Calu3 (cell line): ENCODE measurements at regions not wholly inside any gene's neighbourhood (a gene's known extent, or its start where the extent isn't known, plus 50 kb on each side); places are given as distances from the start of the nearest gene placed in this dataset.

Experiments used
- BruUV-seq: library from RNA; stranded (reverse); fragments of 400-500 nt; replicated peaks from 2 replicates; lab custom pipeline; 2021; lab: Mats Ljungman, UMichigan
- CTCF ChIA-PET: fragments of 300-600 bp; sonication (Branson Sonifier 250); formaldehyde crosslinking; loops from one replicate; lab custom pipeline; 2022; ENCODE audit warnings: antibody characterized with exemption; lab: Charles Lee
- DNase-seq: peaks from one replicate; pipeline ENCODE4 v3.0.0; 2022
- H3K27ac Mint-ChIP-seq: one replicate; pipeline ENCODE4 v1.8.0; 2022; ENCODE audit warnings: mixed read lengths; ENCODE audit not compliant: unreplicated experiment
- H3K27me3 Mint-ChIP-seq: one replicate; pipeline ENCODE4 v1.8.0; 2022; ENCODE audit warnings: mixed read lengths; ENCODE audit not compliant: unreplicated experiment
- H3K36me3 Mint-ChIP-seq: one replicate; pipeline ENCODE4 v1.8.0; 2022; ENCODE audit warnings: mild to moderate bottlenecking, moderate library complexity, mixed read lengths; ENCODE audit not compliant: insufficient read depth, unreplicated experiment
- H3K4me1 Mint-ChIP-seq: one replicate; pipeline ENCODE4 v1.8.0; 2022; ENCODE audit warnings: mild to moderate bottlenecking, low read depth, mixed read lengths; ENCODE audit not compliant: unreplicated experiment
- H3K4me3 Mint-ChIP-seq: one replicate; pipeline ENCODE4 v1.8.0; 2022; ENCODE audit warnings: mild to moderate bottlenecking, low read depth, moderate library complexity, mixed read lengths; ENCODE audit not compliant: unreplicated experiment
- H3K9me3 Mint-ChIP-seq: one replicate; pipeline ENCODE4 v1.8.0; 2022; ENCODE audit warnings: low read depth, mixed read lengths; ENCODE audit not compliant: unreplicated experiment
- CTCF ChIP-seq: fragments of 200-600 bp; IDR thresholded peaks from one replicate; pipeline ENCODE4 v1.8.0; 2022; ENCODE audit warnings: antibody characterized with exemption; ENCODE audit not compliant: unreplicated experiment
- intact Hi-C: fragments of 100-400 bp; cut with micrococcal nuclease; formaldehyde crosslinking; loops from one replicate; pipeline ENCODE4 v1.10.0; 2022; ENCODE audit not compliant: unreplicated experiment

GRCh38 chr1:58310469-58310868 is 236.1 kb downstream of the OMA1 start:
- Mint-ChIP-seq H3K4me1 (no peaks in the 10 kb centered on the region), H3K9me3 (no peaks in the 10 kb centered on the region), H3K27me3 (peaks cover 34% of the 10 kb centered on the region), H3K27ac (no peak overlapping the region), H3K4me3 (no peak overlapping the region), H3K36me3 (no peaks in the 10 kb centered on the region)
- no peak for TF ChIP-seq CTCF
- no TSS peak for BruUV-seq
- CTCF ChIA-PET = no interaction called here
- intact Hi-C loops = no loop called here
- no peak for DNase-seq

- Mint-ChIP-seq H3K27ac (no peak overlapping the region), H3K4me1 (no peaks in the 10 kb centered on the region), H3K36me3 (no peaks in the 10 kb centered on the region), H3K9me3 (no peaks in the 10 kb centered on the region), H3K4me3 (no peak overlapping the region), H3K27me3 (peaks cover 44% of the 10 kb centered on the region)
- CTCF ChIA-PET = no interaction called here
- TF ChIP-seq CTCF = no peak
- no peak for DNase-seq
- intact Hi-C loops = no loop called here
- no TSS peak for BruUV-seq
Measured at GRCh38 chr1:58308206-58308605, 238.3 kb downstream of the OMA1 start.

GRCh38 chr1:58307431-58307830 is 239.1 kb downstream of the OMA1 start:
- Mint-ChIP-seq H3K4me1 (no peaks in the 10 kb centered on the region), H3K36me3 (no peaks in the 10 kb centered on the region), H3K4me3 (no peak overlapping the region), H3K9me3 (no peaks in the 10 kb centered on the region), H3K27me3 (peaks cover 52% of the 10 kb centered on the region), H3K27ac (no peak overlapping the region)
- no peak for TF ChIP-seq CTCF
- intact Hi-C loops = no loop called here
- CTCF ChIA-PET = no interaction called here
- DNase-seq = no peak
- BruUV-seq = no TSS peak

GRCh38 chr1:58305622-58306021 is 240.9 kb downstream of the OMA1 start:
- CTCF ChIA-PET = no interaction called here
- Mint-ChIP-seq H3K4me3 (no peak overlapping the region), H3K4me1 (no peaks in the 10 kb centered on the region), H3K27me3 (peaks cover 53% of the 10 kb centered on the region), H3K27ac (no peak overlapping the region), H3K9me3 (no peaks in the 10 kb centered on the region), H3K36me3 (no peaks in the 10 kb centered on the region)
- no peak for DNase-seq
- no TSS peak for BruUV-seq
- TF ChIP-seq CTCF = no peak
- intact Hi-C loops = no loop called here
